ENCODE measurements at regions not wholly inside any gene's neighbourhood (a gene's known extent, or its start where the extent isn't known, plus 50 kb on each side); places are given as distances from the start of the nearest gene placed in this dataset.
"Not testable (repeated sequence)": the region's sequence is repeated elsewhere in the genome, so short reads cannot be mapped to it uniquely, and the experiment has no call there.

DNA sequence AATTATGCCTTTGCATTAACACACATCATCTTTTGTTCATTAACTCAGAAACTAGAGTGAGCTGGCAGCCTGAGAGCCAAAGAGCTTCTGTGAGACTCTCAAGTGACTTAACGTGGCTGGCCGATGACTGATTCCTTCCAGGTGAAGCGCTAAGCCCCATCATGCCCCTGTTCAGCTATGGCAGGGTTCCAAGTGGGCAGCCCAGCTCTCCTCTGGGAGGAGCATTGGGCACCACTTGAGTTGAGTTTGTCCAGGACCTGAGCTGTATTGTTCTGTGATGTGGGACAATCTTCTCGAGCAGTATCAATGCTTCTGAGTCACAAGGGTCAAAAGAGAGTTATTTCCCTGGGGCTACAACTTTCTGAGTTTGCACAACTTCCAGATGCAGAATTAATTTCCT is 53.3 kb upstream of the DPP6 start:
- H3K27me3 Mint-ChIP-seq; H3K36me3 Mint-ChIP-seq; H3K4me3 Mint-ChIP-seq; H3K4me1 Mint-ChIP-seq (ENCODE audit: unreplicated experiment); H3K27ac Mint-ChIP-seq; H3K9me3 Mint-ChIP-seq; DNase-seq (ENCODE audit: extremely low spot score, unreplicated experiment): not testable (repeated sequence)
